BE2C (cell line): ENCODE measurements at regions not wholly inside any gene's neighbourhood (a gene's known extent, or its start where the extent isn't known, plus 50 kb on each side); places are given as distances from the start of the nearest gene placed in this dataset.

ENCODE experiments used
- DNase-seq: peaks from one replicate; pipeline ENCODE4 v3.0.0-alpha.2; 2020
- H3K27me3 ChIP-seq: fragments of 250-450 bp; sonication (Bioruptor Pico); 2 replicates; pipeline ENCODE4 v1.5.1; 2020; ENCODE audit warnings: mild to moderate bottlenecking
- H3K36me3 ChIP-seq: fragments of 250-450 bp; sonication (Bioruptor Pico); 2 replicates; pipeline ENCODE4 v1.5.1; 2020; ENCODE audit warnings: mild to moderate bottlenecking
- H3K4me1 ChIP-seq: fragments of 250-450 bp; sonication (Bioruptor Pico); 2 replicates; pipeline ENCODE4 v1.5.1; 2020
- H3K4me3 ChIP-seq: 2 replicates; pipeline ENCODE4 v1.5.1; 2011; ENCODE audit warnings: low read depth, low read length
- H3K9me3 ChIP-seq: fragments of 250-450 bp; sonication (Bioruptor Pico); 2 replicates; pipeline ENCODE4 v1.5.1; 2020
- TF ChIP-seq, protein P1 (sequence below): IDR thresholded peaks from 2 replicates; pipeline ENCODE4 v1.5.1; 2012; ENCODE audit warnings: mild to moderate bottlenecking, low read depth, low read length

DNA sequence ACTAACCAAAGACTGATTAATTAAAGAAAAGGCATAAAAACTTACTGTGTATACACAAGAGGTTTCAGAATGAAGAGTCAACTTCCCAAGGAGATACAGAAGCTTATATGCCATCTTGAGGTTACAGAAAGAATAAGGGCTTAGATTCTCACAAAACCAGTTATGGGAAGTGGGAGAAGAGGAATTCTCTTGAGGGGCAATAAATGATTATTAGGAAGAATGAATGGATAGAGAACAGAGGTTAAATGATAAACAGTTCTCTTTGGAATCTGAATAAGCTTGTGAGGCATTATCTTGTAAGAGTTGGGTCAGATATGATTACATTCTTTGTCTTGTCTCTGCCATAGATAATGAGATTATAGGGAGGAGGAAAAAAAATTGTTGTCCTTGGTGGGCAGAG is 126.7 kb upstream of the SPATA16 start:
- Histone ChIP-seq H3K4me3 (no peak overlapping the region), H3K9me3 (no peaks in the 10 kb centered on the region), H3K36me3 (no peaks in the 10 kb centered on the region), H3K27me3 (no peaks in the 10 kb centered on the region), H3K4me1 (no peaks in the 10 kb centered on the region)
- DNase-seq: no peak
- TF ChIP-seq, protein P1, sequence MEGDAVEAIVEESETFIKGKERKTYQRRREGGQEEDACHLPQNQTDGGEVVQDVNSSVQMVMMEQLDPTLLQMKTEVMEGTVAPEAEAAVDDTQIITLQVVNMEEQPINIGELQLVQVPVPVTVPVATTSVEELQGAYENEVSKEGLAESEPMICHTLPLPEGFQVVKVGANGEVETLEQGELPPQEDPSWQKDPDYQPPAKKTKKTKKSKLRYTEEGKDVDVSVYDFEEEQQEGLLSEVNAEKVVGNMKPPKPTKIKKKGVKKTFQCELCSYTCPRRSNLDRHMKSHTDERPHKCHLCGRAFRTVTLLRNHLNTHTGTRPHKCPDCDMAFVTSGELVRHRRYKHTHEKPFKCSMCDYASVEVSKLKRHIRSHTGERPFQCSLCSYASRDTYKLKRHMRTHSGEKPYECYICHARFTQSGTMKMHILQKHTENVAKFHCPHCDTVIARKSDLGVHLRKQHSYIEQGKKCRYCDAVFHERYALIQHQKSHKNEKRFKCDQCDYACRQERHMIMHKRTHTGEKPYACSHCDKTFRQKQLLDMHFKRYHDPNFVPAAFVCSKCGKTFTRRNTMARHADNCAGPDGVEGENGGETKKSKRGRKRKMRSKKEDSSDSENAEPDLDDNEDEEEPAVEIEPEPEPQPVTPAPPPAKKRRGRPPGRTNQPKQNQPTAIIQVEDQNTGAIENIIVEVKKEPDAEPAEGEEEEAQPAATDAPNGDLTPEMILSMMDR: no peak

DNA sequence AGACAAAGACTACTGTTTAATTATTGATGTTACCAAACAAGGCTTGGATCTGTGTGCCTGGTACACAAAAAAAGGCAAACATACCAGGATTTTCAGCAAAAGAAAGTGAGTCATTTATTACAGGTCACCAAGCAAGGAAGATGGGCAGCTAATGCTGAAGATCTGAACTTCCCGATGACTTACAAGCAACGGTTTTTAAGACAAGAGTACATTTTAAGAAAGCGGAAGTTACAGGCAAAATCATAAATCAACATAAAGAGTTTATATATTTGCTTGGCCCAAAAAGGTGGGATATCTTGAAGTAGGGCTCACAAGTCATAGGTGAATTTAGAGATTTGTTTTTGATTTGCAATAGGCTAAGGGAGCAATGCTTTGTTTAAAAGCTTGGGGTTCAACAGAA is 125.4 kb upstream of the SPATA16 start:
- no peaks in the 10 kb centered on the region for H3K9me3 ChIP-seq
- no peaks in the 10 kb centered on the region for H3K36me3 ChIP-seq
- no peak overlapping the region for H3K4me3 ChIP-seq
- no peaks in the 10 kb centered on the region for H3K4me1 ChIP-seq
- DNase-seq: no peak
- no peaks in the 10 kb centered on the region for H3K27me3 ChIP-seq
- TF ChIP-seq, protein P1: no peak

DNA sequence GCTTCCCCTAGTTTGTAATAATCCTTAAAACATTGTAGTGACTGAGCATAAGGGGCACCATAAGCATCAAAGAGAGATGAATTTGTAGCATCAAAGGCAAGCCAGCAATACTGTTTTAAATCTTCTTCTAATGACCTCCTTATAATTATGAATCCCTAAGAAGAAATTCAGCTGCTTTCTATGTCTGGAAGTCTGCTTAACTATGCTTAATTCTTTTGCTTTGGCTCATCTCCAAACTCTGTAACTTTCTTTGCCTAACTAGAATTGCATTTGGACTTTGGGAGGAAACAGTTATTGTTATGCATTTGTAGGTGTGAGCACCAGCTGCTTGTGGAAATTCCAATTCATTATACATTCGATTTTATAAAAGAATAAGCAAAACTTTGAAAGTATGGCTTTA is 117.7 kb upstream of the SPATA16 start:
- no peak for DNase-seq
- H3K4me1 ChIP-seq: no peaks in the 10 kb centered on the region
- no peaks in the 10 kb centered on the region; the same call in 1 of the 2 replicates for H3K27me3 ChIP-seq
- no peaks in the 10 kb centered on the region for H3K9me3 ChIP-seq
- no peaks in the 10 kb centered on the region for H3K36me3 ChIP-seq
- H3K4me3 ChIP-seq: no peak overlapping the region
- TF ChIP-seq, protein P1: no peak

DNA sequence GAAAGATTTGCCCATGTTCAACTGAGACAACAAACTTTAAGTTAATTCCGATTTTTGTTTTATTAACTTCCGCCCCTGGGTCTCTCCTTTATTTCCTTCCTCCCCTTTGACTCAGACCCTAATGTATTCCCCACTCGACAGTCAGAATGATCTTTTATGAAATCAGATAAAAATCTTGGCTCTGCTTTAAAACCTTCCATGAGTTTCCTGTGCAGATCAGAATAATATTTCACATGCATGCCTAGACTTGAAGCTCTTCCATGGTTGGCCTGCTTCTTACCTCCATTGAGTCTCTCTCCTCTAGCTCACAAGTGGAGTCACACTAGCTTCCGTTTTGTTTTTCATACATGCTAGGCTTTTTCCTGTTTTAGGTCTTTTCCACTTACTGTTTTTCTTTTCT is 116.8 kb upstream of the SPATA16 start:
- Histone ChIP-seq H3K9me3 (no peaks in the 10 kb centered on the region), H3K36me3 (no peaks in the 10 kb centered on the region), H3K27me3 (no peaks in the 10 kb centered on the region; the same call in 1 of the 2 replicates), H3K4me1 (no peaks in the 10 kb centered on the region), H3K4me3 (no peak overlapping the region)
- no peak for DNase-seq
- TF ChIP-seq, protein P1: no peak

DNA sequence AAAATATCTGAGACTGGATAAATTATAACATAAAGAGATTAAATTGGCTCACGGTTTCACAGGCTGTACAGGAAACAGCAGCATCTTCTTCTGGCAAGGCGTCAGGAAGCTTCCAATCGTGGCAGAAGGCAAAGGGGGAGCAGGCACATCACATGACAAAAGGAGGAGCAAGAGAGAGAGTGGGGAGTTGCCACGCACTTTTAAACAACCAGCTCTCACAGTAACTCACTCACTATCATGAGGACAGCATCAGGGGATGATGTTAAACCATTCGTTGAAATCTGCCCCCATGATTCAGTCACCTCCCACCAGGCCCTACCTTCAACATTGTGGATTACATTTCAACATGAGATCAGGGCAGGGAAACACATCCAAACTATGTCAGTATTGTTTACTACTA is 114.5 kb upstream of the SPATA16 start:
- H3K4me3 ChIP-seq: no peak overlapping the region
- H3K36me3 ChIP-seq: no peaks in the 10 kb centered on the region
- H3K4me1 ChIP-seq: no peaks in the 10 kb centered on the region
- DNase-seq: no peak
- TF ChIP-seq, protein P1: no peak
- H3K9me3 ChIP-seq: no peaks in the 10 kb centered on the region
- H3K27me3 ChIP-seq: no peaks in the 10 kb centered on the region; the same call in 1 of the 2 replicates

DNA sequence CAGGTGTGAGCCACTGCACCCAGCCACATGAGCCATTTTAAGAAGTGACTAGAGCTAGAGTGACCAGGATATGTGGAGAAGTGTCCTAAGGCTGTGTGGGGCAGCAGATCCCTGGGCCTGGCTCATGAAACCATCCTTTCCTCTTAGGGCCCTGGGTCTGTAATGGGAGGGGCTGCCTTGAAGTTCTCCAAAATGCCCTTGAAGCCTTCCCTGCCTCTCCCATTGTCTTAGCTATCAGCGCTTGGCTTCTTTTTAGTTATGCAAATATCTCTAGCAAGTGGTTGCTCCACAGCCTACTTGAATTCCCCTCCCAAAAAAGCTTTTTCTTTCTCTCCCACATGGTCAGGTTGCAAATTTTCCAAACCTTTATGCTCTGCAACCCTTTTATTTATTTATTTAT is 112.4 kb upstream of the SPATA16 start:
- no peak overlapping the region for H3K4me3 ChIP-seq
- DNase-seq: no peak
- H3K4me1 ChIP-seq: no peaks in the 10 kb centered on the region
- H3K36me3 ChIP-seq: no peaks in the 10 kb centered on the region
- no peaks in the 10 kb centered on the region for H3K9me3 ChIP-seq
- H3K27me3 ChIP-seq: no peaks in the 10 kb centered on the region; the same call in 1 of the 2 replicates
- TF ChIP-seq, protein P1: no peak
